HG02610 (cell line): ENCODE measurements at regions not wholly inside any gene's neighbourhood (a gene's known extent, or its start where the extent isn't known, plus 50 kb on each side); places are given as distances from the start of the nearest gene placed in this dataset.
"Not testable (repeated sequence)": the region's sequence is repeated elsewhere in the genome, so short reads cannot be mapped to it uniquely, and the experiment has no call there.

Experiments used
- ATAC-seq: cut with Tn5 transposase; IDR thresholded peaks from one replicate; pipeline ENCODE4 v1.9.1; 2021; ENCODE audit warnings: mild to moderate bottlenecking, moderate library complexity; ENCODE audit not compliant: unreplicated experiment

GRCh38 chr13:109702030-109702597 lies 84.3 kb downstream of the IRS2 start:
- not testable (repeated sequence) for ATAC-seq

DNA sequence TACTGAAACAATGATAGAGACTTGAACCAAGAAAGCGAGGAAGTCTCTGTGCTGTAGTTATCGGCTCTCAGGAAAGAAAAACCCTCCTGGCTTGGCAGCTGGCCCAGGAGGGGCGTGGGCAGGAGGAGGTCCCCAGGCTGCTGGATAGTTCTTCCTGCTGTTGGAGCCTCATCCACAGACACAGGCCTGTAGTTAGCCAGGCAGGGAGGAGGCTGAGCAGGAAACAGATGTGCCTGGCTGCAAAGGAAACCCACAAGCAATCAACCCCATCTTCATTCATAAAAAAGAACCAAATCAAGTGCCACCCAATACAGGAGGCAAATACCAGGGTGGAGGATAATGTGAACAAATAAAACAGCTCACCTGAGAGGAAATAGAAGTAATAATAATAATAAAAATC lies 86.2 kb downstream of the IRS2 start:
- no peak for ATAC-seq

- ATAC-seq = no peak
Observed at GRCh38 chr13:109699628-109700071, 86.7 kb downstream of the IRS2 start.

GRCh38 chr13:109698779-109699178 lies 87.6 kb downstream of the IRS2 start:
- no peak for ATAC-seq

DNA sequence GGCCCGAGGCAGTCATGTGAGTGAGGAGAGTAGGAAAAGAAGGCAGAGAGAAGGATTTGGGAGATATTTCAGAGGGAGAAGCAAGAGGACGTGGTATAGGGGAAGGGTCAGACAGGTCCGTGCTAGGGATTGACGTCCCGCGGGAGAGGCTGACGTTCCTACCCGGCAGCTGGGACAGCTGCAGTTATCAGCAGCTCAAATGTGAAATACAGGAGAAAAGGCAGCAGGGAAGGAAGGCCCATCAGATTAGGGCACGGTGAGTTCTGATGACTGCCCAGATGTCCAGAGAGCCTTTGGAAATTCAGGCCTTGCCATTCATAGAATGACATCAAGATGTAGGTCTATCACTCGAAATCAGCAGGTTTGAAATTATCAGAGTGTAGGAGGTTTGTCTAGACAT lies 88.4 kb downstream of the IRS2 start:
- ATAC-seq = no peak

DNA sequence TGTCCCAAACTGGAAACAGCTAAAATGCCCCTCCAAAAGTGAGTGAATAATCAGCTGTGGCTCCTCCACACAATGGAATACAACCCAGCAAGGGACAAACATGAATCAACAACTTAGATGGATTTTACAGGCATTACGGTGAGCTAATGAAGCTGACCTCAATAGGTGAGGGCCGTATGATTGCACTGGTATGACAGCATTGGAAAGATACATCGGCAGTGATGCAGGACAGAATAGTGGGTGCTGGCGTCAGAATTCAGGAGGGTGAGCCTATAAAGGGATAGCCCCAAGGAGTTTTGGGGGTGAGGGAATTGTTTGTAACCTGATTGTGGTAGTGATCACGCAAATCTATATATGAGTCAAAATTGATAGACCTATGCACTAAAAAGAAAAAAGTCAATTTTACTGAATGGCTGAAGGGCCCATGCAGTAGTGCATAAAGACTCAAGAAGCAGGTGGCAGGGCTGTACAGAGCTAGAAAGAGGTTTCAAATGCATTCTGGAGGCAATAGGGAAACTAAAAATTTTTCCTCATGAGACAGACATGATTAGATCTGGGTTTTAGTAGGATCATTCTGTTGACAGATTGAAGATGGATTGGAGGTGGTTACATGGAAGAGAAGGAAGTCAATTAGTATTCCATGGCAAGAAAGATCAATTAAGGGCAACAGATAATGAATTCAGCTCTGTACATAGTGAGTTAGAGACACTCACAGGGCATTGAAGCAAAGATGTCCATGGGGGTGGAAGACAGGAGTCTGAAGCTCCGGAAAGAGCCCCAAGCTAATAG lies 90.8 kb downstream of the IRS2 start:
- ATAC-seq = no peak

DNA sequence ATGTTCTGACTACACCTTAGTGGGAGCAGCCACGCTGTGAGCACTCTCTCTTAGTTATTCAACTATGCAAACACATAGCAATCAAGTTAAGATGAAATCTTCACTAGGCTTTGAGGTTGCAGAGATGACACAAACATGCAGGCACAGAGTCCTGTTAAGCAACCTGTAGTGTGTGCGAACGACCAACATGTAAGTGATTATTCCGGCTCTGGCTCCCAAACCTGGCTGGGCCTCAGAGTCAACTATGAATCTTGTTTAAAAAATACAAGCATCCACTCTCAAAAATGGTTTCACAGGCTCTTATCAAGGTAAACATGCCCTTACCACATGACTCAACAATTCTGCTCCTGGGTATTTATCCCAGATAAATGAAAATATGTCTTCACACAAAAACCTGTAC lies 91.4 kb downstream of the IRS2 start:
- ATAC-seq = no peak

GRCh38 chr13:109693213-109693612 lies 93.2 kb downstream of the IRS2 start:
- no peak for ATAC-seq

DNA sequence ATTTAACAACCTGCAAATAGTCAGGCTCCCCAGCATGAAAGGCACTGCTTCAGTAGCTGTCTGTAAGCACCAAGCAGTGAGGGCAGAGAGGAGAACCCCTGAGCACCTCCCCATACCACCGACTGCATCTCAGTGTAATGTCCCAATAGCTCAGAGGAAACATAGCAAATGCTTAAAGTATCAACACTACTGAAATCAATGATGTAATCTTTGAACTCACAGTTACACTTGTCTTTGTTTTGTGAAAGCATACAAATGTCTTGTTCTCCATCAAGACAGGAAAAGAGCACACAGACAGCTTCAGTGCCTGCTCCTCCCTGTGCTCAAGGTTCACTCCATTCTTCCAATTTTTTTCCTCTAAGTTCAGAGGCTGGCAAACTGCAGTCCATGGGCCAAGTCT lies 94.7 kb downstream of the IRS2 start:
- ATAC-seq = no peak

- no peak for ATAC-seq
Observed at GRCh38 chr13:109687559-109688448, 98.6 kb downstream of the IRS2 start.

- ATAC-seq = no peak
Observed at GRCh38 chr13:109685203-109685602, 101.2 kb downstream of the IRS2 start.

DNA sequence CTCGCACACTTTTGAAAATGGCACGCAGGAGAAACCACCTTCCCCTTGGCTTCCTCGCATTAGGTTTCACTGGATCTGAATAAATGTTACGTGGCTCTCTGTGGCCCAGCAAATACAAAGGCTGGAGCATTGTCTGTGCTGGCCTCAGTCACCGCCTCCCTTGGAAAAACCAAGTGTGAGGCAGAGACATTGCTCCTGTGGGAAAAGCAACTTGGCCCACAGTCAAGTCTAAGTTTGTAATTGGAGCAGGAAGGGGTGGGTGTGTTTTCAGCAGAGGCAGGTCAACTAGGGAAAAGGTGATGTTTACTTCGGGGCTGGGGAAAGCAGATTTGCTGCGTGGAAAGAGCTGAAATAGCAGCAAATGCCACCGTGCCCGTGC lies 101.6 kb downstream of the IRS2 start:
- no peak for ATAC-seq

DNA sequence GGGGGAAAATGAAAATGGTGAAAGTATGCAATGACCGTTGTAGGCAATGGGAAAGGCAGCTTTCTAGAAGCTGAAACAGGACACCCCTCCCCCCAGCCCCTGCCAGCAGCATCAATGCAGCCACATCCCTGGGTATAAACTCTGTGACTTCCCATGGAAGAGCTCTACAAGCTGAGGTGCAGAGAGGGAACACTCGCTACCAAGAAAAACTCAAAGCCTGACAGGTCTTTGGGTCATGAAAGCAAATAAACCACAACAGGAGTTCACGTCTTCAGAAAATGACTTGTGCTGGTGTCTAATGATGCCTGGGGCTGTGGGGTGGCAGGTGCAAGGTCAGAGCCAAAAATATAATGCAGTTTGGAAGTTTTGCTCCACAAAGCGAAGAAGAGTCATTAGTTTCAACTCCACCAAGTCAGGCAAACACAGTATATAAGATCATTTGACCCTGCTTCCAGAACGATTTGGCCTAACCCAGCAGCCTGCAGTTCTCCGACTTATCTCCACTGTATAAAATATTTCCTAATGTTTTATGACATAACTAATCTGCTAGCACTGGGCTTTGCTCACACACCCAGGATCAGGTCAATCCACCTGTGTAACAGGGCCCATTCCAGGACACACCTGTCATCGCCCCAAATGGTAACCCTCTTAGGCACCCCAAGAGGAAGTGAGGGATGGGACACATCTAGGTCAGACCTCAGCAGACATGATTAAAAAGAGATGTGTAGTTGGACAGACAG lies 102.1 kb downstream of the IRS2 start:
- ATAC-seq = no peak

DNA sequence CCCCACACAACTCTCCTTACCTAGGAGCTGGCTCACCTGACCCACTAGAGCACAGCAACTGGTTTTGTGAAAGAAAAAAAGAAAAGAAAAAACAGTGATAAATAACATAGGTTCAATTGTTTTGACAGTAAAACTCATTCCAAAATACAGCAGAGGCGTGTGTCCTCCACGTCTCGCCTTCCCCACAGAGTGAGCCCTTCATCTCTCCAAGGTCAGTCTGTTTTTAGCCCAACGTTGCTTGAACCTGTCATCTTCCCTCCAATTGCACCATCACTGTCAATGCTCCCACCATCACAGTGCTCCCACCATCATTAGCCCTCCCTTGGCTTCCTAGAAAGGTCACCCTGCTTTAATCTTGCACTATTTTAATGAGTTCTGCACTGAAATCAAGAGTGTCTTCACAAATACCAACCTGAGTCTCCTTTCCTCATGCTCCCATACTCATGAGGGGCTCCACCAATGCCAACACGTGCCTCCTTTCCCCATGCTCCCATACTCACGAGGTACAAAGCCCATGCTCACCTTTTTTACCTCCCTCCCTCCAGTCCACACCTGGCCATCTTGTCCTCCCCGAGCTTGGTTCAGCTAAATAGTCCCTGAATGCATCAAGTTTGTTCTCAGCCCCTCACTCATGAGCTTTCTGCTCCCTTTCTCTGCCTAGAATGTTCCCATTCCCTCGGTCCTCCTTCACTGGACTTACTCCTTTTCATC lies 103.7 kb downstream of the IRS2 start:
- ATAC-seq = no peak

GRCh38 chr13:109680930-109681329 lies 105.5 kb downstream of the IRS2 start:
- ATAC-seq = no peak

DNA sequence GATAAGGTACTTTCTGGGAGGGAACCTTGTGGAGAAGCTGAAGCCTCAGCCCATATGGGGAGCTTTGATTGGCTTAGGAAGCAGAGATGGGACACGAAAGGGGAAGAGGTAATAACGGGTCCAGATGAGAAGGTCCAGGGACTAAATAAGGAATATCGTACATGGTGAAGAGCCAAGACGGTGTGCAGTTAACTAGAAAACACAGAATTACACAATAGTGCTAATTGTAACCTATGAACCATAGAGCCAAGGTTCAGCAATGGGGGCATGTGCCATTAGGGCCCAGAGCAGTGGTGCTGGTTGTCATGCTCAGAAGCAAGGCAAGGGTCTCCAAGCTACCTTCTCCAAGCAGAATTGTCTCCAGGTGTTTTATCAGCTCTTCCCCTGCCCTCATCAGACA lies 106.1 kb downstream of the IRS2 start:
- no peak for ATAC-seq

DNA sequence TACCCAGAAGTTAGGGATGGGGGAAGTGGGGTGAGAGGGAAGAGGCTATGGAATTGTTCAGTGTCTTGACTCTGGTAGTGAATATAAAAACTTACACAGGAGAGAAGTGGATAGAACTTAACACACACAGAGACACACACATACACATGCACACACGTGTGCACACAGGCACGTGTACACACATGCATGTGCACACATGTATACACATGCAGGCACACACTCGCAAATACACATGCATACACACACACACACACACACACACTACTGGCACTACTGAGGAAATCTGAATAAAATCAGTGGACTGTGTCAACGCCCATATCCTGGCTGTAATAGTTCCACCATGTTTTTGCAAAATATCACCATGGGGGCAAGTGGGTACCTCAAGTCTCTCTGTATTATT lies 107.9 kb downstream of the IRS2 start:
- no peak for ATAC-seq

DNA sequence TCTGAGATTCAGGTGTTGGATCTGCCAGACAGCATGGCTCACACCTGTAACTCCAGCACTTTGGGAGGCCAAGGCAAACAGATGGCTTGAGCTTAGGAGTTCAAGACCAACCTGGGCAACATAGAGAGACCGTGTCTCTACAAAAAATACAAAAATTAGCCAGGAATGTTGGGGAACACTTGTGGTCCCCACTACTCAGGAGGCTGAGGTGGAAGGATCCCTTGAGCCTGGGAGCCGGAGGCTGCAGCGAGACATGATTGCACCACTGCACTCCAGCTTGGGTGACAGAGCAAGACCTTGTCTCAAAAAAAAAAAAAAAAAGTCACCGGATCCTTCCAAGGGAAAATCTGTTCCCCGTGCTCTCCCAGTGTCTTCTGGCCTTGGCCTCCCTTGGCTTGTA lies 109.2 kb downstream of the IRS2 start:
- ATAC-seq = no peak

- ATAC-seq = no peak
Observed at GRCh38 chr13:109673477-109673876, 112.9 kb downstream of the IRS2 start.

- no peak for ATAC-seq
Observed at GRCh38 chr13:109672545-109672944, 113.8 kb downstream of the IRS2 start.
